ENCODE measurements at regions not wholly inside any gene's neighbourhood (a gene's known extent, or its start where the extent isn't known, plus 50 kb on each side); places are given as distances from the start of the nearest gene placed in this dataset.
"Not testable (repeated sequence)": the region's sequence is repeated elsewhere in the genome, so short reads cannot be mapped to it uniquely, and the experiment has no call there.

DNA sequence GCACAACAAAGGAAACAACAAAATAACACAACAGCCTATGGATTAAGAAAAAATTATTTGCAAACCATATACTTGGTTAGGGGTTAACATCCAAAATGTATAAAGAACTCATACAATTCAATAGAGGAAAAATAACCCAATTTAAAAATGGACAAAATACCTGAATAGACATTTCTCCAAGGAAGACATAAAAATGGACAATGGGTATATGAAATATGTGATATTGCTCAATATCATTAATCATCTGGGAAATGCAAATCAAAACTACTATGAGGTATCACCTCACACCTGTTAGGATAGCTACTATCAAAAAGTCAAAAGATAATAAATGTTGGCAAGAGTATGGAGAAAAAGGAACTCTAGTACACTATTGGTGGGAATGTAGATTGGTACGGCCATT is 71.0 kb upstream of the THRB start:
- no peaks in the 10 kb centered on the region for H3K9me2 ChIP-seq (ENCODE audit: insufficient read depth)
- H3F3A ChIP-seq (ENCODE audit: insufficient read depth, low read depth): no peaks in the 10 kb centered on the region
- H3K4me2 ChIP-seq: no peak overlapping the region
- no peak for DNase-seq
- no peaks in the 10 kb centered on the region for H3K79me2 ChIP-seq (ENCODE audit: low read depth)
- ChIA-PET POLR2A (ENCODE audit: unreplicated experiment) (no interaction called here), CTCF (no interaction called here)
- intact Hi-C loops (cut with micrococcal nuclease; ENCODE audit: unreplicated experiment): no loop called here
- BruUV-seq (replicated peaks): no TSS peak
- peaks cover 7% of the 10 kb centered on the region for H3K9me3 ChIP-seq (ENCODE audit: insufficient read depth, low read depth)
- no peak overlapping the region for H3K4me3 ChIP-seq
- H2AFZ ChIP-seq: no peak overlapping the region
- H3K27me3 ChIP-seq (ENCODE audit: insufficient read depth, low read depth): no peaks in the 10 kb centered on the region
- no peaks in the 10 kb centered on the region for H3K4me1 ChIP-seq (replicated peaks; ENCODE audit: insufficient read depth)
- no peaks in the 10 kb centered on the region for H3K36me3 ChIP-seq (ENCODE audit: low read depth)
- H4K20me1 ChIP-seq (ENCODE audit: insufficient read depth): no peaks in the 10 kb centered on the region
- H3K27ac ChIP-seq: no peak overlapping the region
- TF ChIP-seq, protein P1, sequence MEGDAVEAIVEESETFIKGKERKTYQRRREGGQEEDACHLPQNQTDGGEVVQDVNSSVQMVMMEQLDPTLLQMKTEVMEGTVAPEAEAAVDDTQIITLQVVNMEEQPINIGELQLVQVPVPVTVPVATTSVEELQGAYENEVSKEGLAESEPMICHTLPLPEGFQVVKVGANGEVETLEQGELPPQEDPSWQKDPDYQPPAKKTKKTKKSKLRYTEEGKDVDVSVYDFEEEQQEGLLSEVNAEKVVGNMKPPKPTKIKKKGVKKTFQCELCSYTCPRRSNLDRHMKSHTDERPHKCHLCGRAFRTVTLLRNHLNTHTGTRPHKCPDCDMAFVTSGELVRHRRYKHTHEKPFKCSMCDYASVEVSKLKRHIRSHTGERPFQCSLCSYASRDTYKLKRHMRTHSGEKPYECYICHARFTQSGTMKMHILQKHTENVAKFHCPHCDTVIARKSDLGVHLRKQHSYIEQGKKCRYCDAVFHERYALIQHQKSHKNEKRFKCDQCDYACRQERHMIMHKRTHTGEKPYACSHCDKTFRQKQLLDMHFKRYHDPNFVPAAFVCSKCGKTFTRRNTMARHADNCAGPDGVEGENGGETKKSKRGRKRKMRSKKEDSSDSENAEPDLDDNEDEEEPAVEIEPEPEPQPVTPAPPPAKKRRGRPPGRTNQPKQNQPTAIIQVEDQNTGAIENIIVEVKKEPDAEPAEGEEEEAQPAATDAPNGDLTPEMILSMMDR (conservative IDR thresholded peaks at IDR 0.05): no peak
- no peak for TF ChIP-seq EZH2 (IDR thresholded peaks at IDR 0.05; ENCODE audit: low read depth)

DNA sequence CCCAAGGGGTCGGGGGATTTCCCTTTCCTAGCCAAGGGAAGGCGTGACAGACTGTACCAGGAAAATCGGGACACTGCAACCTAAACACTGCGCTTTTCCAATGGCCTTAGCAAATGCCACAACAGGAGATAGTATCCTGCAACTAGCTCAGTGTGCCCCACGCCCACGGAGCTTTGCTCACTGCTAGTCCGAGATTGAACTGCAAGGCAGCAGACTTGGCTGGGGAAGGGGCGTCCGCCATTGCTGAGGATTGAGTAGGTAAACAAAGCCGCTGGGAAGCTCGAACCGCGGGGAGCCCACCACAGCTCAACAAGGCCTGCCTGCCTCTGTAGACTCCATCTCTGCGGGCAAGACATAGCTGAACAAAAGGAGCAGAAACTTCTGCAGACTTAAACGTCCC is 72.3 kb upstream of the THRB start:
- DNase-seq: no peak
- Histone ChIP-seq H3K4me2 (no peak overlapping the region), H3K27me3 (ENCODE audit: insufficient read depth, low read depth) (no peaks in the 10 kb centered on the region), H2AFZ (no peak overlapping the region), H3K9me2 (ENCODE audit: insufficient read depth) (no peaks in the 10 kb centered on the region), H4K20me1 (ENCODE audit: insufficient read depth) (no peaks in the 10 kb centered on the region), H3K4me3 (no peak overlapping the region), H3K4me1 (replicated peaks; ENCODE audit: insufficient read depth) (no peaks in the 10 kb centered on the region), H3K36me3 (ENCODE audit: low read depth) (no peaks in the 10 kb centered on the region), H3K27ac (no peak overlapping the region), H3K9me3 (ENCODE audit: insufficient read depth, low read depth) (peaks cover 7% of the 10 kb centered on the region), H3F3A (ENCODE audit: insufficient read depth, low read depth) (no peaks in the 10 kb centered on the region), H3K79me2 (ENCODE audit: low read depth) (no peaks in the 10 kb centered on the region)
- ChIA-PET POLR2A (ENCODE audit: unreplicated experiment) (no interaction called here), CTCF (no interaction called here)
- intact Hi-C loops (cut with micrococcal nuclease; ENCODE audit: unreplicated experiment): no loop called here
- TF ChIP-seq, protein P1 (conservative IDR thresholded peaks at IDR 0.05): no peak
- TF ChIP-seq EZH2 (IDR thresholded peaks at IDR 0.05; ENCODE audit: low read depth): no peak
- no TSS peak for BruUV-seq (replicated peaks)

DNA sequence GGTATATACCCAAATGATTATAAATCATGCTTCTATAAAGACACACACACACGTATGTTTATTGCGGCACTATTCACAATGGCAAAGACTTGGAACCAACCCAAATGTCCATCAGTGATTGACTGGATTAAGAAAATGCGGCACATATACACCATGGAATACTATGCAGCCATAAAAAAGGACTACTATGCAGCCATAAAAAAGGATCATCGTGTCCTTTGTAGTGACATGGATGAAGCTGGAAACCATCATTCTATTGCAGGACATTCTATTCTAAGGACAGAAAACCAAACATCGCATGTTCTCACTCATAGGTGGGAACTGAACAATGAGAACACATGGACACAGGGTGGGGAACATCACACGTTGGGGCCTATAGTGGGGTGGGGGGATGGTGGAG is 77.8 kb upstream of the THRB start:
- H3K4me2 ChIP-seq; BruUV-seq (replicated peaks); H3K27me3 ChIP-seq (ENCODE audit: insufficient read depth, low read depth); H3K27ac ChIP-seq; H2AFZ ChIP-seq; H3K36me3 ChIP-seq (ENCODE audit: low read depth); H3K9me2 ChIP-seq (ENCODE audit: insufficient read depth); H3K79me2 ChIP-seq (ENCODE audit: low read depth); H3K4me1 ChIP-seq (replicated peaks; ENCODE audit: insufficient read depth); intact Hi-C loops (cut with micrococcal nuclease; ENCODE audit: unreplicated experiment); H3F3A ChIP-seq (ENCODE audit: insufficient read depth, low read depth); POLR2A ChIA-PET (ENCODE audit: unreplicated experiment); H3K4me3 ChIP-seq; H3K9me3 ChIP-seq (ENCODE audit: insufficient read depth, low read depth); DNase-seq; CTCF ChIA-PET; H4K20me1 ChIP-seq (ENCODE audit: insufficient read depth): not testable (repeated sequence)

DNA sequence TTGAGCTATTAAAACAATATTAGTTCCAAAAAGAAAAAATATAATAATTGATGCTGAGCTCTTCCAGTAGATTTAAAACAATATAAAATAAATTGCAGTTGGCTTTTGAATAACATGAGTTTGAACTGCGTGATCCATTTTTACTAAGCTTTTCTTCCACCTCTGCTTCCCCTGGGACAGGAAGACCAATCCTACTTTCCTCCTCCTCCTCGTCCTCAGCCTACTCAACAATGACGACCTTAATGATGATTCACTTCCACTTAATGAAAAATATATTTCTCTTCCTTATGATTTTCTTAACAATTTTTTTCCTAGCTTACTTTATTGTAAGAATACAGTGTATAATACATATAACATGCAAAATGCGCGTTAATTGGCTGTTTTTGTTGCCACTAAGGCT is 78.9 kb upstream of the THRB start:
- H4K20me1 ChIP-seq (ENCODE audit: insufficient read depth): no peaks in the 10 kb centered on the region
- H3K79me2 ChIP-seq (ENCODE audit: low read depth): no peaks in the 10 kb centered on the region
- H3K27me3 ChIP-seq (ENCODE audit: insufficient read depth, low read depth): no peaks in the 10 kb centered on the region
- no peaks in the 10 kb centered on the region for H3F3A ChIP-seq (ENCODE audit: insufficient read depth, low read depth)
- no peak for DNase-seq
- H2AFZ ChIP-seq: no peak overlapping the region
- no peaks in the 10 kb centered on the region for H3K36me3 ChIP-seq (ENCODE audit: low read depth)
- H3K9me3 ChIP-seq (ENCODE audit: insufficient read depth, low read depth): no peaks in the 10 kb centered on the region
- intact Hi-C loops (cut with micrococcal nuclease; ENCODE audit: unreplicated experiment): no loop called here
- POLR2A ChIA-PET (ENCODE audit: unreplicated experiment): interaction anchor here (0.7 kb wide), 1 partner anchor 30 kb away, joined by 11 read pairs; no protein-coding TSS in a partner anchor
- TF ChIP-seq, protein P1 (conservative IDR thresholded peaks at IDR 0.05): no peak
- TF ChIP-seq EZH2 (IDR thresholded peaks at IDR 0.05; ENCODE audit: low read depth): no peak
- no TSS peak for BruUV-seq (replicated peaks)
- H3K4me1 ChIP-seq (replicated peaks; ENCODE audit: insufficient read depth): no peaks in the 10 kb centered on the region
- CTCF ChIA-PET: no interaction called here
- H3K4me2 ChIP-seq: no peak overlapping the region
- H3K9me2 ChIP-seq (ENCODE audit: insufficient read depth): no peaks in the 10 kb centered on the region
- H3K4me3 ChIP-seq: no peak overlapping the region
- no peak overlapping the region for H3K27ac ChIP-seq

Measured in PC-9 (cell line).